Nephron progenitor cell (in vitro differentiated cells): ENCODE measurements at regions not wholly inside any gene's neighbourhood (a gene's known extent, or its start where the extent isn't known, plus 50 kb on each side); places are given as distances from the start of the nearest gene placed in this dataset.
A peak's percentile ranks its signal among the peaks of the same experiment; 100 is the strongest.

Experiments used
- DNase-seq: peaks from one replicate; pipeline ENCODE4 v3.0.0; 2021
- H3K27ac Mint-ChIP-seq: 2 replicates; pipeline ENCODE4 v1.8.0; 2021; ENCODE audit warnings: mild to moderate bottlenecking, moderate library complexity, mixed read lengths
- H3K27me3 Mint-ChIP-seq: 2 replicates; pipeline ENCODE4 v1.8.0; 2021; ENCODE audit warnings: mild to moderate bottlenecking, low read depth, mixed read lengths; ENCODE audit not compliant: poor library complexity
- H3K36me3 Mint-ChIP-seq: 2 replicates; pipeline ENCODE4 v1.8.0; 2021; ENCODE audit warnings: low read depth, mixed read lengths
- H3K4me1 Mint-ChIP-seq: 2 replicates; pipeline ENCODE4 v1.8.0; 2021; ENCODE audit warnings: mixed read lengths
- H3K4me3 Mint-ChIP-seq: 2 replicates; pipeline ENCODE4 v1.8.0; 2021; ENCODE audit warnings: mild to moderate bottlenecking, moderate library complexity, mixed read lengths
- H3K9me3 Mint-ChIP-seq: 2 replicates; pipeline ENCODE4 v1.8.0; 2021; ENCODE audit warnings: mild to moderate bottlenecking, moderate library complexity, mixed read lengths
- CTCF ChIP-seq: fragments of 200-600 bp; sonication (generic); IDR thresholded peaks from 2 replicates; pipeline ENCODE4 v1.5.0; 2021; ENCODE audit warnings: antibody characterized with exemption

GRCh38 chr20:19826179-19826914, 68.3 kb downstream of the RIN2 start:
- Mint-ChIP-seq H3K4me3 (no peak overlapping the region), H3K4me1 (peaks cover 26% of the 10 kb centered on the region), H3K27ac (no peak overlapping the region), H3K36me3 (peaks cover 75% of the 10 kb centered on the region), H3K27me3 (no peaks in the 10 kb centered on the region), H3K9me3 (no peaks in the 10 kb centered on the region)
- no peak for DNase-seq
- TF ChIP-seq CTCF: no peak

- Mint-ChIP-seq H3K4me3 (no peak overlapping the region), H3K36me3 (peaks cover 75% of the 10 kb centered on the region), H3K27me3 (peaks cover 4% of the 10 kb centered on the region), H3K4me1 (peaks cover 26% of the 10 kb centered on the region), H3K9me3 (no peaks in the 10 kb centered on the region), H3K27ac (peak overlapping the region; percentile 57)
- no peak for TF ChIP-seq CTCF
- DNase-seq: no peak
Measured at GRCh38 chr20:19827818-19828217, 69.8 kb downstream of the RIN2 start.

GRCh38 chr20:19828232-19828631, 70.2 kb downstream of the RIN2 start:
- H3K9me3 Mint-ChIP-seq: no peaks in the 10 kb centered on the region
- no peak overlapping the region for H3K4me3 Mint-ChIP-seq
- H3K27ac Mint-ChIP-seq: peak overlapping the region; percentile 57
- DNase-seq: no peak
- H3K36me3 Mint-ChIP-seq: peaks cover 77% of the 10 kb centered on the region
- H3K4me1 Mint-ChIP-seq: peaks cover 25% of the 10 kb centered on the region
- no peak for TF ChIP-seq CTCF
- peaks cover 4% of the 10 kb centered on the region for H3K27me3 Mint-ChIP-seq

- Mint-ChIP-seq H3K27me3 (peaks cover 7% of the 10 kb centered on the region), H3K9me3 (no peaks in the 10 kb centered on the region), H3K36me3 (peaks cover 59% of the 10 kb centered on the region), H3K4me3 (no peak overlapping the region), H3K4me1 (peaks cover 21% of the 10 kb centered on the region), H3K27ac (no peak overlapping the region)
- no peak for TF ChIP-seq CTCF
- DNase-seq: no peak
Measured at GRCh38 chr20:19830211-19830785, 72.2 kb downstream of the RIN2 start.

GRCh38 chr20:19832875-19833274, 74.8 kb downstream of the RIN2 start:
- Mint-ChIP-seq H3K27me3 (peaks cover 9% of the 10 kb centered on the region), H3K36me3 (peaks cover 49% of the 10 kb centered on the region), H3K4me3 (no peak overlapping the region), H3K4me1 (peaks cover 17% of the 10 kb centered on the region), H3K27ac (no peak overlapping the region), H3K9me3 (no peaks in the 10 kb centered on the region)
- DNase-seq: no peak
- TF ChIP-seq CTCF: no peak

- peaks cover 9% of the 10 kb centered on the region for H3K27me3 Mint-ChIP-seq
- no peak overlapping the region for H3K4me3 Mint-ChIP-seq
- H3K36me3 Mint-ChIP-seq: peaks cover 44% of the 10 kb centered on the region
- DNase-seq: no peak
- no peak for TF ChIP-seq CTCF
- H3K4me1 Mint-ChIP-seq: peaks cover 17% of the 10 kb centered on the region
- no peak overlapping the region for H3K27ac Mint-ChIP-seq
- H3K9me3 Mint-ChIP-seq: no peaks in the 10 kb centered on the region
Measured at GRCh38 chr20:19833395-19833794, 75.3 kb downstream of the RIN2 start.
